Keratinocyte (primary cell): ENCODE measurements at regions not wholly inside any gene's neighbourhood (a gene's known extent, or its start where the extent isn't known, plus 50 kb on each side); places are given as distances from the start of the nearest gene placed in this dataset.

ENCODE experiments used
- CTCF ChIP-seq, 3 experiments: IDR thresholded peaks in 1 of 3; conservative IDR thresholded peaks in 1 of 3; optimal IDR thresholded peaks in 1 of 3; 2 replicates in 2 of 3; 3 replicates in 1 of 3; pipeline versions ENCODE3 to v1.5.1; 2011; ENCODE audit warnings: low read length in 3 of 3, mild to moderate bottlenecking in 3 of 3, moderate library complexity in 2 of 3, control low read depth in 1 of 3, inconsistent platforms in 1 of 3; ENCODE audit not compliant: insufficient read depth in 2 of 3; ENCODE audit errors: extremely low read depth in 1 of 3
- EZH2 ChIP-seq: IDR thresholded peaks from one replicate; pipeline ENCODE4 v1.6.1; 2012; ENCODE audit warnings: inconsistent platforms, mild to moderate bottlenecking, low read length, moderate library complexity

- no peak for TF ChIP-seq CTCF (optimal IDR thresholded peaks at IDR 0.05 in 1 of 3, IDR thresholded peaks at IDR 0.05 in 1 of 3, conservative IDR thresholded peaks at IDR 0.05 in 1 of 3; ENCODE audit: extremely low read depth in 1 of 3, insufficient read depth in 2 of 3, low read length in 3 of 3)
- no peak for TF ChIP-seq EZH2
These were observed 298.9 kb downstream of the ATXN7L3B start for GRCh38 chr12:74836567-74836966.
